ENCODE measurements at regions not wholly inside any gene's neighbourhood (a gene's known extent, or its start where the extent isn't known, plus 50 kb on each side); places are given as distances from the start of the nearest gene placed in this dataset.

DNA sequence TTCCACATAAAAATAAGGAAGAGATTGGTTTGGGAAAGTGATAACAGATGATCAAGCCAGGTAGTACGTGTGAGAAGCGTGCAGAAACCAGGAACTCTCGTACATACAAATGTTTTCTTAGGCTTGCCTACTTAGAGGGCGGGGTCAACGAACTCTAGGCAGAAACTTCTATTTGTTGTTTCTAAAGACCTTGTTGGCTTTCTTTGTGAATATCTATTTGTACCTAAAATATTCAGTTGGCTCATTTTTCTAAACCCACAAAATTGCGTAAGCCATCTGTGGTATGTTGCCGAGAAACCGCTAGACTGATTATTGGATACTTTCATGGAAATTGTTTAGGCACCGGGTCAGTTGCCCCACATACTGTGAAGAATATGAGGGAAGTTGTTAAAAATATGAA lies 458.5 kb downstream of the MAT2B start:
- Mint-ChIP-seq H3K36me3 (ENCODE audit: low read depth) (no peaks in the 10 kb centered on the region), H3K4me1 (ENCODE audit: low read depth) (no peaks in the 10 kb centered on the region), H3K9me3 (no peaks in the 10 kb centered on the region), H3K27me3 (no peaks in the 10 kb centered on the region), H3K4me3 (no peak overlapping the region), H3K27ac (no peak overlapping the region)
- TF ChIP-seq, protein P1, sequence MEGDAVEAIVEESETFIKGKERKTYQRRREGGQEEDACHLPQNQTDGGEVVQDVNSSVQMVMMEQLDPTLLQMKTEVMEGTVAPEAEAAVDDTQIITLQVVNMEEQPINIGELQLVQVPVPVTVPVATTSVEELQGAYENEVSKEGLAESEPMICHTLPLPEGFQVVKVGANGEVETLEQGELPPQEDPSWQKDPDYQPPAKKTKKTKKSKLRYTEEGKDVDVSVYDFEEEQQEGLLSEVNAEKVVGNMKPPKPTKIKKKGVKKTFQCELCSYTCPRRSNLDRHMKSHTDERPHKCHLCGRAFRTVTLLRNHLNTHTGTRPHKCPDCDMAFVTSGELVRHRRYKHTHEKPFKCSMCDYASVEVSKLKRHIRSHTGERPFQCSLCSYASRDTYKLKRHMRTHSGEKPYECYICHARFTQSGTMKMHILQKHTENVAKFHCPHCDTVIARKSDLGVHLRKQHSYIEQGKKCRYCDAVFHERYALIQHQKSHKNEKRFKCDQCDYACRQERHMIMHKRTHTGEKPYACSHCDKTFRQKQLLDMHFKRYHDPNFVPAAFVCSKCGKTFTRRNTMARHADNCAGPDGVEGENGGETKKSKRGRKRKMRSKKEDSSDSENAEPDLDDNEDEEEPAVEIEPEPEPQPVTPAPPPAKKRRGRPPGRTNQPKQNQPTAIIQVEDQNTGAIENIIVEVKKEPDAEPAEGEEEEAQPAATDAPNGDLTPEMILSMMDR (IDR thresholded peaks at IDR 0.05), result no peak
- ATAC-seq (no peak), DNase-seq (no peak)
- ChIA-PET POLR2A (no interaction called here), CTCF (no interaction called here)
- intact Hi-C loops (cut with micrococcal nuclease), result no loop called here

DNA sequence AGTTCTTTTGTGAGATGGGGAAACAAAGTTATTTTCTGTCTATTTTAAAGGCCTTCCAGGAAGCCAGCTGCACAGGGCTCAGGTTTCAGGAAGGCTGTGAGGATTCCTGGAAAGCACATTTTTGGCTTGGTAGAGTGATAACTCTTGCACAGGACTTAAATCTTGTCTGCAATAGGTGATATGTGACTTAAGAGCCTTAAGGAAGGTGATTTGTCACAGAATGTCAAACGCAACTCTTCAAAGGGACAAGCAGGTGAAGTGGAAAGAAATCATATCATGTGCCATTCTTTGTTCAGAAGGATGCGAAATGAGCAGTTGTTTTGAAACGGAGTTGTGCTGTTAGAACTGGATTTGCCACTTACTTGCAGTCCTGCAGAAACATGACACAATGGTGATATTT lies 459.3 kb downstream of the MAT2B start:
- Mint-ChIP-seq H3K9me3 (no peaks in the 10 kb centered on the region), H3K27me3 (no peaks in the 10 kb centered on the region), H3K4me1 (ENCODE audit: low read depth) (no peaks in the 10 kb centered on the region), H3K27ac (no peak overlapping the region), H3K36me3 (ENCODE audit: low read depth) (no peaks in the 10 kb centered on the region), H3K4me3 (no peak overlapping the region)
- intact Hi-C loops (cut with micrococcal nuclease), result no loop called here
- ChIA-PET CTCF (no interaction called here), POLR2A (no interaction called here)
- DNase-seq (no peak), ATAC-seq (no peak)
- TF ChIP-seq, protein P1 (IDR thresholded peaks at IDR 0.05), result no peak

DNA sequence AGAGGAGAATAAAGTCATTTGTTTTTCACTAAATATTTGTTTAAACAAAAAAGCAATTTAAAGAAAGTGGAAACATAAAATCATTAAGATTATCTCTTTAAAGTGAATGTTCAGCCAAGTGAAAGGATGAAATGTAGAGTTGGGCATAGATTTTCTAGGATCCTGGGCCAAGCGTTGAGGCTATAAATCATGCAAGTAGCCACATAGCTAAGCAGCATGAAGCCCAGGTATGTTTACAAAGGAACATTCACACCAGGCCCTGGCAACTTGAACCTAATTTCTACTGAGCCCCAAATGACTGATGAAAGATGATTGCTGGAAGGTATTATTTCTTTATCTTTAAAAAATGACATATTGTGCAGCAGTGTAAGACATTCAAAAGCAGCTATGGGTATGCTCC lies 461.8 kb downstream of the MAT2B start:
- no peak overlapping the region for H3K27ac Mint-ChIP-seq
- H3K4me1 Mint-ChIP-seq (ENCODE audit: low read depth), result no peaks in the 10 kb centered on the region
- DNase-seq (no peak), ATAC-seq (no peak)
- TF ChIP-seq, protein P1 (IDR thresholded peaks at IDR 0.05), result no peak
- no peaks in the 10 kb centered on the region for H3K36me3 Mint-ChIP-seq (ENCODE audit: low read depth)
- CTCF ChIA-PET, result no interaction called here
- H3K4me3 Mint-ChIP-seq, result no peak overlapping the region
- no peaks in the 10 kb centered on the region for H3K9me3 Mint-ChIP-seq
- intact Hi-C loops (cut with micrococcal nuclease), result no loop called here
- POLR2A ChIA-PET, result no interaction called here
- H3K27me3 Mint-ChIP-seq, result no peaks in the 10 kb centered on the region

DNA sequence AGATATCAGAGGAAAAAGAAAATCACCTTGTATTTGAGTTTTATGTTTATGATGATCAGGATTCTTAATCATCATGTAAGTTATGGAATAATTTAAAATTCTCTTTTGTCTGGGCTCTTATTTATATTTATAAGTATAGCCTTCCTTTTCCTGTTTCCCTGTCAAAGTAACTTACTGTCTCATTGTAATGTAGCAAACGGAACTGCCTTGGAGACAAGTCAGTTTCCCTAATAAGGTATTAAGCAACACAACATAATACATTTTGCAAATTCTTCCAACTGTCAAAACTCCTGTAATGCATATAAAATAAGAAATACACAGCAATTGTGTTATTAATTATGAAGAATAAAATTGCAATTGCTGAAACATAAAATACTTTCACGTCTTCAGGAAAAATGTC lies 463.2 kb downstream of the MAT2B start:
- TF ChIP-seq, protein P1 (IDR thresholded peaks at IDR 0.05), result no peak
- H3K4me3 Mint-ChIP-seq, result no peak overlapping the region

DNA sequence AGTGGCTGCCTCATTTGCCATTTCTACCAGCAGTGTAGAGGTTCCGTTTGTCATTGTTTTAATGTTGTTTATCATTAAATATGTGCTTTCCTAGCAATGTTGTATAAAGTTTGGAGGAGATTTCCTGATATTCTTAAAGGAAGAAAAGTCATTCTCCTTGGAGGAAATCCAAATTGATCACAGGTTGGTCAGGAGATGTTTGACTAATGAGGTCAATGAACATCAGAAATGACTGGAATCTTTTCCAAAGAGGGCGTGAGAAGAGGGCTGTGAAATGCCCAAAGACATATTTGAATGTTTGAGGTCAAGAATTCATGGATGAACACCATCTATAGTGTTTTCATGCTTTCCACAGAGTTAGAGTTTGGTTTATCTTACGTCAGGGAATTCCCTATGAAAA lies 471.3 kb downstream of the MAT2B start:
- CTCF ChIA-PET, result no interaction called here
- Mint-ChIP-seq H3K27me3 (no peaks in the 10 kb centered on the region), H3K9me3 (no peaks in the 10 kb centered on the region), H3K27ac (no peak overlapping the region), H3K4me1 (ENCODE audit: low read depth) (no peaks in the 10 kb centered on the region), H3K4me3 (no peak overlapping the region), H3K36me3 (ENCODE audit: low read depth) (no peaks in the 10 kb centered on the region)
- ATAC-seq (no peak), DNase-seq (no peak)
- TF ChIP-seq, protein P1 (IDR thresholded peaks at IDR 0.05), result no peak
- intact Hi-C loops (cut with micrococcal nuclease), result no loop called here
- POLR2A ChIA-PET, result no interaction called here

More for the DNA sequence above, 463.2 kb downstream of the MAT2B start:
- H3K27me3 Mint-ChIP-seq, result no peaks in the 10 kb centered on the region
- DNase-seq (no peak), ATAC-seq (no peak)
- no peaks in the 10 kb centered on the region for H3K4me1 Mint-ChIP-seq (ENCODE audit: low read depth)
- CTCF ChIA-PET, result no interaction called here
- no peaks in the 10 kb centered on the region for H3K9me3 Mint-ChIP-seq
- H3K36me3 Mint-ChIP-seq (ENCODE audit: low read depth), result no peaks in the 10 kb centered on the region
- POLR2A ChIA-PET, result no interaction called here
- intact Hi-C loops (cut with micrococcal nuclease), result no loop called here
- no peak overlapping the region for H3K27ac Mint-ChIP-seq

Measured in activated CD8-positive, alpha-beta T cell treated with anti-CD3 and anti-CD28 coated beads for 36 hours (primary cell).